A549 (cell line): ENCODE measurements at regions not wholly inside any gene's neighbourhood (a gene's known extent, or its start where the extent isn't known, plus 50 kb on each side); places are given as distances from the start of the nearest gene placed in this dataset.

Experiments
- ATAC-seq, 2 experiments: fragments of 200-7000 bp in 1 of 2; fragments of >200 bp in 1 of 2; cut with Nextera tagmentation in 1 of 2; cut with Tn5 transposase in 1 of 2; 3 replicates each; pipeline versions ENCODE4 v1.8.0 to v1.9.1; 2018 to 2020; ENCODE audit warnings: mild to moderate bottlenecking in 1 of 2, moderate library complexity in 1 of 2
- CTCF ChIA-PET: fragments of 300-600 bp; sonication (Branson Sonifier 250); formaldehyde crosslinking; extraction: SDS; loops from one replicate; lab custom pipeline; 2021; ENCODE audit warnings: antibody characterized with exemption, inconsistent platforms; lab: Yijun Ruan, JAX
- POLR2A ChIA-PET: fragments of 350-600 bp; formaldehyde crosslinking; extraction: SDS; loops from one replicate; lab custom pipeline; 2021; ENCODE audit warnings: antibody characterized with exemption, inconsistent platforms; lab: Yijun Ruan, JAX
- DNase-seq, 2 experiments: peaks; one replicate each; pipeline versions ENCODE4 v3.0.0 to v3.0.0-alpha.2; 2011 to 2016; ENCODE audit warnings: low read depth in 1 of 2, low spot score in 1 of 2
- FAIRE-seq: peaks from 2 replicates; lab custom pipeline; 2011; peaks lifted over from hg19 to GRCh38; lab: Jason Lieb, UNC
- H3K27ac ChIP-seq, 2 experiments: fragments of >200 bp; sonication (Bioruptor Twin); formaldehyde crosslinking; 3 replicates each; pipeline ENCODE4 v1.5.1; 2016 to 2017
- H3K4me1 ChIP-seq: fragments of >200 bp; sonication (Bioruptor Twin); formaldehyde crosslinking; 3 replicates; pipeline ENCODE4 v1.6.1; 2016
- H3K4me2 ChIP-seq: fragments of >200 bp; sonication (Bioruptor Twin); formaldehyde crosslinking; 3 replicates; pipeline ENCODE4 v1.6.1; 2016
- H3K4me3 ChIP-seq: fragments of >200 bp; sonication (Bioruptor Twin); formaldehyde crosslinking; 3 replicates; pipeline ENCODE4 v1.5.1; 2016
- H3K9me3 ChIP-seq: fragments of >200 bp; sonication (Bioruptor Twin); formaldehyde crosslinking; 3 replicates; pipeline ENCODE4 v1.6.1; 2016
- BHLHE40 ChIP-seq: IDR thresholded peaks from 2 replicates; pipeline ENCODE4 v1.6.1; 2012; ENCODE audit warnings: low read depth, low read length, inconsistent platforms
- CHD2 ChIP-seq: fragments of 150-350 bp; IDR thresholded peaks from 2 replicates; pipeline ENCODE4 v1.6.1; 2014; ENCODE audit warnings: low read length; ENCODE audit not compliant: partially characterized antibody
- CHD4 ChIP-seq: fragments of 200-600 bp; sonication (generic); IDR thresholded peaks from 2 replicates; pipeline ENCODE4 v1.6.1; 2016; ENCODE audit warnings: antibody characterized with exemption, mild to moderate bottlenecking, borderline replicate concordance
- EHF ChIP-seq: fragments of 250-450 bp; sonication (Bioruptor Pico); IDR thresholded peaks from 2 replicates; pipeline ENCODE4 v1.5.0; 2020; ENCODE audit warnings: mild to moderate bottlenecking
- ELK1 ChIP-seq: fragments of 150-350 bp; IDR thresholded peaks from 2 replicates; pipeline ENCODE4 v1.6.1; 2014; ENCODE audit warnings: low read depth, mild to moderate bottlenecking, low read length
- EP300 ChIP-seq, 2 experiments: fragments of >200 bp; sonication (Bioruptor Twin); formaldehyde crosslinking; IDR thresholded peaks; 2 replicates in 1 of 2; 3 replicates in 1 of 2; pipeline ENCODE4 v1.6.1; 2016 to 2017
- ESRRA ChIP-seq: fragments of 150-350 bp; IDR thresholded peaks from 2 replicates; pipeline ENCODE4 v1.6.1; 2014; ENCODE audit warnings: mild to moderate bottlenecking, low read length, borderline replicate concordance
- FOSL2 ChIP-seq, 2 experiments: fragments of 450-650 bp in 1 of 2; fragments of >200 bp in 1 of 2; sonication (Bioruptor Twin) in 1 of 2; formaldehyde crosslinking; IDR thresholded peaks; 2 replicates each; pipeline versions ENCODE4 v1.5.0 to v1.6.1; 2016 to 2020; ENCODE audit warnings: mild to moderate bottlenecking in 1 of 2, moderate library complexity in 1 of 2
- FOXS1 ChIP-seq: fragments of 250-450 bp; sonication (Bioruptor Pico); IDR thresholded peaks from 2 replicates; pipeline ENCODE4 v1.5.0; 2020; ENCODE audit warnings: mild to moderate bottlenecking, moderate library complexity
- HDAC2 ChIP-seq: fragments of 200-600 bp; sonication (generic); IDR thresholded peaks from 2 replicates; pipeline ENCODE4 v1.6.1; 2016
- HES2 ChIP-seq: fragments of >200 bp; sonication (Bioruptor Twin); formaldehyde crosslinking; IDR thresholded peaks from 2 replicates; pipeline ENCODE4 v1.6.1; 2016
- HEYL ChIP-seq: fragments of 250-450 bp; sonication (Bioruptor Pico); IDR thresholded peaks from 2 replicates; pipeline ENCODE4 v1.8.0; 2021; ENCODE audit warnings: mild to moderate bottlenecking, moderate library complexity
- HOXA7 ChIP-seq: fragments of 250-450 bp; sonication (Bioruptor Pico); IDR thresholded peaks from 2 replicates; pipeline ENCODE4 v1.5.0; 2020; ENCODE audit warnings: mild to moderate bottlenecking, moderate library complexity
- HOXB5 ChIP-seq: fragments of 250-450 bp; sonication (Bioruptor Pico); IDR thresholded peaks from 2 replicates; pipeline ENCODE4 v1.5.0; 2020; ENCODE audit warnings: mild to moderate bottlenecking, moderate library complexity
- KDM1A ChIP-seq: fragments of 200-600 bp; sonication (generic); IDR thresholded peaks from 2 replicates; pipeline ENCODE4 v1.6.1; 2016; ENCODE audit warnings: low read depth, mild to moderate bottlenecking
- MAFK ChIP-seq: fragments of 450-650 bp; IDR thresholded peaks from 2 replicates; pipeline ENCODE4 v1.6.1; 2014; ENCODE audit not compliant: partially characterized antibody
- MYC ChIP-seq: IDR thresholded peaks from 2 replicates; pipeline ENCODE4 v1.6.1; 2012; ENCODE audit warnings: mild to moderate bottlenecking, inconsistent platforms, low read length, improper control_type of control experiment, borderline replicate concordance
- NFE2L2 ChIP-seq: fragments of 150-350 bp; conservative IDR thresholded peaks from 2 replicates; pipeline ENCODE4 v1.6.1; 2014; ENCODE audit warnings: low read length
- NR3C1 ChIP-seq: fragments of >200 bp; sonication (Bioruptor Twin); formaldehyde crosslinking; IDR thresholded peaks from 3 replicates; pipeline ENCODE4 v1.6.1; 2017
- POLR2A ChIP-seq: IDR thresholded peaks from 2 replicates; pipeline ENCODE4 v1.6.1; 2012; ENCODE audit warnings: mild to moderate bottlenecking, low read length
- RAD21 ChIP-seq, 2 experiments: fragments of >200 bp in 1 of 2; sonication (Bioruptor Twin) in 1 of 2; formaldehyde crosslinking in 1 of 2; IDR thresholded peaks in 1 of 2; conservative IDR thresholded peaks in 1 of 2; 2 replicates in 1 of 2; 3 replicates in 1 of 2; pipeline ENCODE4 v1.6.1; 2012 to 2018; ENCODE audit warnings: inconsistent platforms in 1 of 2
- RFX5 ChIP-seq: fragments of 450-650 bp; IDR thresholded peaks from 2 replicates; pipeline ENCODE4 v1.7.1; 2014; ENCODE audit warnings: antibody characterized with exemption, mild to moderate bottlenecking, moderate library complexity
- TFCP2L1 ChIP-seq: fragments of 250-450 bp; sonication (Bioruptor Pico); IDR thresholded peaks from 2 replicates; pipeline ENCODE4 v1.5.0; 2021; ENCODE audit warnings: mild to moderate bottlenecking
- ZC3H11A ChIP-seq: fragments of 450-650 bp; IDR thresholded peaks from 2 replicates; pipeline ENCODE4 v1.6.1; 2014; ENCODE audit warnings: antibody characterized with exemption, mild to moderate bottlenecking
- ZFP36 ChIP-seq: fragments of 450-650 bp; IDR thresholded peaks from 2 replicates; pipeline ENCODE4 v1.6.1; 2014; ENCODE audit warnings: borderline replicate concordance; ENCODE audit not compliant: partially characterized antibody
- ZNF302 ChIP-seq: fragments of 250-450 bp; sonication (Bioruptor Pico); IDR thresholded peaks from 2 replicates; pipeline ENCODE4 v1.9.0; 2021; ENCODE audit warnings: inconsistent platforms, mild to moderate bottlenecking, moderate library complexity
- ZSCAN20 ChIP-seq: fragments of 250-450 bp; sonication (Bioruptor Pico); IDR thresholded peaks from 2 replicates; pipeline ENCODE4 v1.8.0; 2022; ENCODE audit warnings: mild to moderate bottlenecking, moderate library complexity
- WGBS: methylation state at CpG from one replicate; pipeline ENCODE4 v1.1.6; 2017; ENCODE audit errors: missing lambda C conversion rate; 5-methylcytosine and 5-hydroxymethylcytosine counted together

- no peak for DNase-seq
- no peak overlapping the region for H3K4me2 ChIP-seq
- ChIA-PET POLR2A (no interaction called here), CTCF (interaction anchor here (1.5 to 5.1 kb wide), 3 partner anchors 11 to 52 kb away, joined by 3 to 36 read pairs (median 9); no protein-coding TSS in a partner anchor)
- WGBS, result 4% methylated on average over 5 of the region's 5 CpGs
- H3K9me3 ChIP-seq, result no peaks in the 10 kb centered on the region
- H3K27ac ChIP-seq, result no peak overlapping the region
- no peak overlapping the region for H3K4me3 ChIP-seq
- no peaks in the 10 kb centered on the region for H3K4me1 ChIP-seq
- no peak for FAIRE-seq
- no peak for ATAC-seq
- TF ChIP-seq MAFK, result no peak
- no peak for TF ChIP-seq BHLHE40
- no peak for TF ChIP-seq FOSL2 (IDR thresholded peaks at IDR 0.05)
- TF ChIP-seq FOSL2 (CRISPR knock-in tag; IDR thresholded peaks at IDR 0.05), result no peak
- TF ChIP-seq NFE2L2, result no peak
- no peak for TF ChIP-seq HDAC2
- TF ChIP-seq NR3C1, result no peak
- TF ChIP-seq CHD2, result no peak
- TF ChIP-seq ELK1, result no peak
- TF ChIP-seq HEYL, result no peak
- TF ChIP-seq HOXA7 (CRISPR knock-in tag), result no peak
- TF ChIP-seq EHF (CRISPR knock-in tag), result no peak
- TF ChIP-seq, all 56 proteins: peak for 0
These were observed 132.0 kb upstream of the CHD6 start for GRCh38 chr20:41750137-41750536.

DNA sequence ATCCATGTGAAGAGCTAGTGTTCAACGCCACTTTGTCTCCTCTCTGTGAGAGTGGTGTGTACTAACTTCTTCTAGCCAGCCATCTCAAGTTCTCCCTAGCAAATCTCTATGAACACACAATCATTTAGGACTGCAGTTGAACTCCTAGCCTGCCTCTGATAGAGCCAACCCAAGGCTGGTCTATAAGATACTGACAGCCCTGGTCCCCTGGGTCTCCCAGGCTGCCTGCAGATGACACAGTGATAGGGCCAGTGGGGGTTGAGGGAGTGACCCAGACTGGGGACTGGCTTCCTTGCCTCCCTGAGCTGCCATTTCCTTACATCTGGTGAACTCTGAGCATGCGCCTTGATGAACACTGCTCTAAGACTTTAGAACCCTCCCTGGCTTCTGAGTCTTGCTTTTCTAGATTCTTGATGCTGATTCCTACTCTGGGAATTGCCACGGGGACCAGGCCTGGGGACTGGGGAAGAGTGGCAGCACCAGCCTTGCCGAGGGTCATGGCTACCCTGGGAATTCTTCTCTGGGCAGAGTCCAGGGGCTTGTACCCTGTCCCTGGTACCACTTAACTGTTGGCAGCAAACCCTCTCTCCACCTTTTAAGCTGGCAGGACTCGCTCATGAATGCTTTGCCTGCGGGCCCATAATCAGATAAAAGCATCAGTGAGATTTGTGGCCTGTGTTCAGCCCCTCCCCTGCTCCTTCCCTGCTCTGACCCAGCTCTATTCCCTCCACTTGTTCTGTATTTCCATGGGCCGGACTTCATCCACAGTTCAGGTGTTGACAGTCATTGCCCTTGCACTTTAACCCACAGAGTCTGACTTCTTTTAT is 130.8 kb upstream of the CHD6 start:
- no peak for ATAC-seq
- no peak for TF ChIP-seq FOSL2 (IDR thresholded peaks at IDR 0.05)
- TF ChIP-seq FOSL2 (CRISPR knock-in tag; IDR thresholded peaks at IDR 0.05), result no peak
- no peak for TF ChIP-seq CHD4
- TF ChIP-seq POLR2A, result no peak
- no peak for TF ChIP-seq ZC3H11A
- TF ChIP-seq TFCP2L1 (CRISPR knock-in tag), result no peak
- no peak for TF ChIP-seq MYC
- no peak for TF ChIP-seq ZFP36
- TF ChIP-seq EP300 (IDR thresholded peaks at IDR 0.05), result no peak
- no peak for TF ChIP-seq RFX5
- TF ChIP-seq ZNF302 (CRISPR knock-in tag), result no peak
- TF ChIP-seq ZSCAN20 (CRISPR knock-in tag), result no peak
- no peak for TF ChIP-seq FOXS1 (CRISPR knock-in tag)
- TF ChIP-seq NR3C1, result no peak
- no peak overlapping the region for H3K4me3 ChIP-seq
- H3K4me1 ChIP-seq, result no peaks in the 10 kb centered on the region
- WGBS, result 26% methylated on average over 7 of the region's 7 CpGs
- no peaks in the 10 kb centered on the region for H3K9me3 ChIP-seq
- no peak for FAIRE-seq
- no peak overlapping the region for H3K27ac ChIP-seq
- H3K4me2 ChIP-seq, result no peak overlapping the region
- DNase-seq, result no peak
- POLR2A ChIA-PET, result no interaction called here
- CTCF ChIA-PET, result interaction anchor here (1.7 to 5.1 kb wide), 2 partner anchors 10 to 14 kb away, joined by 6 to 36 read pairs; no protein-coding TSS in a partner anchor

- CTCF ChIA-PET, result interaction anchor here (1.7 to 5.1 kb wide), 2 partner anchors 9 to 14 kb away, joined by 6 to 36 read pairs; no protein-coding TSS in a partner anchor
- DNase-seq, result no peak
- Histone ChIP-seq H3K27ac (no peak overlapping the region), H3K4me2 (no peak overlapping the region), H3K4me1 (no peaks in the 10 kb centered on the region), H3K9me3 (no peaks in the 10 kb centered on the region), H3K4me3 (no peak overlapping the region)
- TF ChIP-seq CHD4 (no peak), ESRRA (no peak), HES2 (no peak), KDM1A (no peak), HOXA7 (CRISPR knock-in tag) (no peak), HOXB5 (CRISPR knock-in tag) (no peak), ZC3H11A (no peak), RAD21 (conservative IDR thresholded peaks at IDR 0.05 in 1 of 2, IDR thresholded peaks at IDR 0.05 in 1 of 2) (no peak)
- 12% methylated on average over 4 of the region's 4 CpGs for WGBS
- no peak for ATAC-seq
- POLR2A ChIA-PET, result no interaction called here
- no peak for FAIRE-seq
These were observed 129.9 kb upstream of the CHD6 start for GRCh38 chr20:41748051-41748450.
